ENCODE measurements at regions not wholly inside any gene's neighbourhood (a gene's known extent, or its start where the extent isn't known, plus 50 kb on each side); places are given as distances from the start of the nearest gene placed in this dataset.
"Not testable (repeated sequence)": the region's sequence is repeated elsewhere in the genome, so short reads cannot be mapped to it uniquely, and the experiment has no call there.

DNA sequence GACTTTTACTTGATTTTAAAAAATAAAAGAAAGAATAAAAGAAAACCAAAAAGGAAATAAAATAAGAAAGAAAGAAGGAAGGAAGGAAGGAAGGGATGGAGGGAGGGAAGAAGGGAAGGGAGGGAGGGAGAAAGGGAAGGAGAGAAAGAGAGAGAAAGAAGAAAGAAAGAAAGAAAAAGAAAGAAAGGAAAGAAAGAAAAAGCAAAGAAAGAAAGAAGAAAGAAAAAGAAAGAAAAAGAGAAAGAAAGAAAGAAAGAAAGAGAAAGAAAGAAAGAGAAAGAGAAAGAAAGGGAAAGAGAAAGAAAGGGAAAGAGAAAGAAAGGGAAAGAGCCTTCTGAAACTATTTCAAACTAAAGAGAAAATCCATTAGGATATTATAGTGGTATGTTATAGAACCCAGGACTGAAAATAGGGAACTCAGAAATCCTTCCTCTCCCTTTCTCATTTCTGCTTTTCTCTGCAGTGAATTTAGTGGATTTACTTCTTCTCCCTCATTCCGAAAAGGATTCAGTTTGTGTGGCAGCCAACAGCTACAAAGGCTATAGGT lies 414.7 kb upstream of the CCNG1 start:
- no peak for DNase-seq

DNA sequence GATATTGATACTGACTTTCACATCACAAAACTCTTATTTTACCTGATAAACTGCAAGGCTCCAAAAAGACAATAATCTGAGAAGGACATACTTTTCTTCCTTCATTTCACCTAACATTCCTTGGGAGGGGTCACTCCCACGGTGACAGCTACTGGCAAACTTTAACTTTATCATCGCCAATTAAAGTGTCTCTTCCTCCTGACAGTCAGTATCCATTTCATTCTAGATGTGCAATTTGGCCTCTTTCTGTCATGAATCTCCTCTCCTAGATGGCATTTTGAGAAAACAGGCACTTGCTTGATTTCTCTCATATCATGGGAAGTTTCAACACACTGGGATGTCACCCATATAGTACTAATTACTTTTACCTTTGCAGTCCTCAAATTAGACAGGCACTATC lies 413.5 kb upstream of the CCNG1 start:
- no peak for DNase-seq

DNA sequence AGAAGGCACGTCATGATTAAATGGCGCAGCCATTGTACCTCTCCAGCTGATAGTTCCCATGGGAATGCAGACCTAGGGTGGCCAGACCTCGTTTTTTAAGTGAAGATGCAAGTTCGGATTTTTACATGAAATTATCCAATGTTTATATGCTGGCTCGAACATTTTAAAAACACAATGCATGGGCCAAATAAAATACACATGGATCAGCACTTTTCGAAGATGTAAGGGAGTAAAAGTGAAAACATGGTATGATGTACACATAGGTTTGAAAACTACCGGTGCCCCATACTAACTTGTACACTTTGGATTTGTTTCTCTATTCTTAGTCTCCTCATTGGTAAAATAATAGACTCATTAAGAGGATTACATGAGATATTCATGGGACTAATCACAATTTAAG lies 412.5 kb upstream of the CCNG1 start:
- DNase-seq = no peak

DNA sequence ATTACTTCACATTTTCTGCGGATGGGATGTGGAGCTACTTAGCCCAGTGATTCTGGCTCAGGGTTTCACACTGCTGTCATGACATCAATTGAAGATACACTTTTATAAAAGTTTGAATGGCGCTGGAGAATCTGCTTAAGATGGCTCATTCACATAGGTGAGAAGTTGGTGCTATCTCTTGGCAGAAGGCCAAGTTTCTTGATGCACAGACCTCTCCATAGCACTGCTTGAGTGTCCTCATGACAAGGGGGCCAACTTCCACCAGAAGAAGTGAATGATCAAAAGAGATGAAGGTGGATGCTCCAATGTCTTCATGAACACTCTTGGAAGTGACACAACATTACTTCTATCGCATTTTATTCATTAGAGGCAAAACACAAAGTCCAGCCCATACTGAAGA lies 403.7 kb upstream of the CCNG1 start:
- DNase-seq = no peak

DNA sequence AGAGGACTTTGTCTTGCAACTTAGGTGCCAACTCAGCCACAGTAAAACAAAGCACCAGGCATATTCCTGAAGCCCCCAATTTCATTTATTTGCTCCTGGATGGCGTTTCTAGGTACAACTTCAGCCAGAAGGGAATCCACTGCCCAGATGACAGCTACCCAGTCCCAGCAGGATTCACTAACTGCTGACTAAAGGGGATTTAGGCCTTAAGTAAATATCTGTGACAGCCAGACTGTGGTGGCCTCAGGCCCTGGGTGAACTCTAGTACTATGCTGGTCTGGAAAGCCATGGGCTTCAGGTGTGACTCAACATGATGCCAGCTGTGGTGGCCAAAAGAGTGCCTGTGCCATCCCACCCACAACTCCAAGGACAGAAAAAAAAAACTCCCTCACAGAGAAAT lies 396.1 kb upstream of the CCNG1 start:
- DNase-seq = no peak

DNA sequence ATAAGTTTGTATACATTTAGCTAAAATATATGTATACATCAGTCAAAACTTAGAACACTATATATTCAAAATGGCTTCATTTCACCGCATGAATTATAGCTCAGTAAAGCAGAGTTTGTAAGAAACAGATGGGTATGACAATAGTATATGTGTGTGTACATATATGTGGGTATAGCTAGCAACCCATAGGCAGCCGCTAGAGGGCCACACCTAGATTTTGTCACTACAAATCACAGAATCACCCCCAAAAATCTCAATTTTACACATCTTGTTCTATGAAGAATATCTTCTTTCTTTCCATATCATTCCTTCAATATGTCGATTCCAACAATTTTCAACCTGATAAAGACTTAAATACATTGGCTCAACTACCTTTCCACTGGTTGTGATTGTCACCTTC lies 357.8 kb upstream of the CCNG1 start:
- no peak for DNase-seq

DNA sequence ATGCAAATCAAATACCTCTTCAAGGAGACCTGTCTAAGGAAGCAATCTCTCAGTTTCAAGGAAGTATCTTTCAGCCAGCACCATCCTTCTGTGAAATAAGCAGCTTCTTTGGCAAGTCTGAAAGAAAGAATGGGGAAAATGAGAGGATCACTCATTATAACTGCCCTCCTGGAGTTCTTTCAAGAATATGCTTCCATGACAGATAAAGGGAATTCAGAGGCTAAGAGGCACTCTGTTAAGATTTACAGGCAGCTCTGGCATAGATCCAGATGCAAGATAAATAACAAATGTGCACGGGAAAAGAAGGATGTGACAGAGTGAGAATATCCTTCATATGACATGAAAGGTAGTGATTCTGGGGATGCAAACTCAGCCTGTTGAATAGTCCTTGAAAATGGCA lies 348.2 kb upstream of the CCNG1 start:
- no peak for DNase-seq

DNA sequence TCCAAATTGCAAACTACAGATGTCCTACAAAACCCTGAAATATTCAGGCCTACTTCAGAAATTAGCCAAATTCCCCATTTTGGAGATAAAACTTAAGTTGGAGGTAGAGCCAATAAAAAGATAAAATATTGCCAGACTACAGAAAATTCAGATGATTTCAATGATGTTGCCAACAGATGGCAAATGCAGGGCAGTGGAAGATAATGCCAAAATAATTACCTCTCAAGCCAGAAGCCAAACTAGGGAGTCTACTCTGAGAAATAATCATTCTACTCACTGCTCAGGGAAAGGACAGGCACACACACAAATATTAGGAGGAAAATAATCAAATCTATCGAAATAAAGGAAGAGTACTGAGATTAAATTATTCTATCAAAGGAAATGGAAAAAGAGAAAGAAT lies 347.5 kb upstream of the CCNG1 start:
- DNase-seq = no peak

DNA sequence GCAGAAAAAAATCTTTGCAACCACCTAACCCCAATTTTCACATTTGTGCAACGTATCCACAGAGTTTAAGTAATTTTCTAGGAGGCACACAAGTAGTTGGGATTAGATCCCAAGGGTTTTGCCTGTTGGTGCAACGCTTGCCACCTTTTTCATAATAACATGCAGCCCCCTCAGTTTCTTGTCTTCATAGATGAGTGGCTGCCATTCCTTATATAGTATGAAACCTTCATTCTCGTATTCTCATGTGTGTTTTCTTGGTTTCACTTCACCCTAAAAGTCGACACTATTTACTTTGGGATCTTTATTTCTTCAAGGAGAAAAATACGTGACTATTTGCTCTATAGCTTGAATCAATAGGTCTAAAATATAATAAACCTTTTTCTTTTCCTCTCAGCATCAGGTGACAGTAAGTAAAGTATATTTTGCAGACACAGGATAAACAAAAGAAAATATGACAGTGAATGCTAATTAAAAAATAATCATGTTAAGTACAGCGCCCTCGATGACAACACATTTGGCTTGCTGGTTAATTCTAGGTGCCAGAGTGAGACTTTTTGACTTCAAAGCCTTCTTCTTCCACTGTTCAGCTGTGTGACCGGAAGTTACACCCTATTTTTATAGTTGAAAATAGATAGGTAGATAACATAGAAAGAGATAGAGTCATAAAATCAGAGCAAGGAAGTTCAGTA lies 342.8 kb upstream of the CCNG1 start:
- DNase-seq = no peak

DNA sequence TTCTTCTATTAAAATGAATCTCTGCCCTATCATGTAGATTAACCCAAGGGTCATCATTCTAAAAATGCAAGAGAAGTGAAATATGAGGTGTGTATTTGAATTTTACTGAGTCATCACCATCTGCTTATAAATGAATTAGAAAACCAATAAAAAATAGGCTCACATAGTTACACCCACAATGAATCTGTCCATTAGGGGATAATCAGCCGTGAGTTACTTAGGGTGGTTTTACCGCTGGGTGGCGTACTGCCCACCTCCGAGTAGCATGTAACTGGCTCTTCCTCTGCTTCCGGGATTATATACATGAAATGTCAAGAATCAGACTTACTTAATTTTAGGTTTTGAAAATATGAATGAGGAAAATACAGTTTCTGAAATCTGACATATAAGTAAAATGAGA lies 332.9 kb upstream of the CCNG1 start:
- no peak for DNase-seq

DNA sequence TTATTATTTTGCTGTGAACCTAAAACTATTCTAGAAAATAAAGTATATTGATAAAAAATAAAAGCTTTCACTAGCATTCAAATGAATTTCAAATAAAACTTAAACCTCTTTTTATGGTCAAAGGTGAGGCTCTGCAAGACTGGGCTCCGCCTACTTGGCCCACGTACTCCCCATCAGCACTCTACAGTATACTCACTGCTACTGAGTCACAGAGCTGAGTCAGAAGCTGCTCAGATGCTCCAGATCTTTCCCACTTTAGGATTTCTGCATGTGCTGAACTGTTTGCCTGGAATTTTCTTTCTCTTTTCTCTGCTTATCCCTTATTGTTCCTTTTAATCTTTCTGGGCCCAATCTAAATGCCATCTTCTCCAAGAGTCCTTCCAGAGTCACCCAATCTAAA lies 331.9 kb upstream of the CCNG1 start:
- no peak for DNase-seq

DNA sequence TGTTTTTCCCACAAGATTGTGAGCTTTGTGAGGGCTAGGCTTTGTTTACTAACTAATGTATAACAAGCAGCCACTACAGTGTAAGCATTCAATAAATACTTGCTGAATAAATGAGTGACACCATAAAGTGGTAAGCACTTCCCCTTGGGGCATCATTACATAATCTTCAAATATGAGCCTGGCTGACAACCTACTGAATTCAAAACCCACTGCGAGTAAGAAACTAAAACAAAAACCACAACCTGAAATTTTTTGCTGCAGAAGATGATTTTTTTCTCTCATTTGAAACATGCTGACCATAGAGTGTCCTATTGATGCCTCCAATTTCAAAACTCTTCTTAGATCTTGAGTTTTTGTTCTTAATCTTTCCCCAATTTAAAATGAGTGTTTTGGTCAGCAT lies 331.3 kb upstream of the CCNG1 start:
- DNase-seq = no peak

DNA sequence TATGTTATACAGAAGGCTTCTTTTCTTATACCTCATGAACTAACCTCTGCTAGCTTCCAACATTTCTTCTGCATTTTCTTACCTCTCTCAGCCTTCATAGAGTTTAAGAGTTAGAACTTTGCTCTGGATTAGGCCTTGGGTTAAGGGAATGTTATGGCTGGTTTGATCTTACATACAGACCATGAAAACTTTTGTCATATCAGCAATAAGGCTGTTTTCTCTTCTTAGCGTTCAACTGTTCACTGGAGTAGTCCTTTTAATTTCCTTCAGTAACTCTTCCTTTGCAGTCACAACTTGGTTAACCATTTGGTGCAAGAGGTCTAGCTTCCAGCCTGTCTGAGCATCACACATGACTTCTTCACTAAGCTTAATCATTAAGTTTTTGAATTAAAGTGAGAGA lies 329.0 kb upstream of the CCNG1 start:
- DNase-seq = no peak

DNA sequence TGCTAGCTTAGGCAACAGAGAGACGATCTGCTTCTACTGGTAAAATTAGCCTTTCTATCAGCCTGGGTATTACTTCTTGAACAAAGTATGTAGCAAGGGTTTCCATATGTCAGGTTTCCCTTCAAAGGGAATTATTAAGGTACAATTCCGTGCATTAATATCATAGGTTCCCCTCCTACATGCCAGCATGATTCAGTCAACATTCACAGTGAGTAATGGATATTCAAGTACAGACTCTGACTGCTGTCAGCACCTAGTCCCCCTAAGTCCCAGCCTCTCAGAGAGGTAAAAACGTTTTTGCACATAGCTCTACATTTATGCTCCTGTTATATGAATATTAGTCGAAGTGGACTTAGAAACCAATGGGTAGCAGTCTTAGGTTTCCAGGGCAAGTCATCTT lies 322.4 kb upstream of the CCNG1 start:
- DNase-seq = no peak

DNA sequence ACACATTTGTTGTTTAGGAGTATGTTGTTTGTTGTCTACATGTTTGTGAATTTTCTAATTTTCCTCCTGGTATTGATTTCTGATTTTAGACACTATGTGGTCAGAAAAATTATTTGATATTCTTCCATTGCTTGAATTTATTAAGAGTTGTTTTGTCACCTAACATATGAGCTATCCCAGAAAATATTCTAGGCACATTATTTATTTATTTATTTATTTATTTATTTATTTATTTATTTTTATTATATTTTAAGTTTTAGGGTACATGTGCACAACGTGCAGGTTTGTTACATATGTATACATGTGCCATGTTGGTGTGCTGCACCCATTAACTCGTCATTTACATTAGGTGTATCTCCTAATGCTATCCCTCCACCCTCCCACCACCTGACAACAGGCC lies 320.8 kb upstream of the CCNG1 start:
- not testable (repeated sequence) for DNase-seq

DNA sequence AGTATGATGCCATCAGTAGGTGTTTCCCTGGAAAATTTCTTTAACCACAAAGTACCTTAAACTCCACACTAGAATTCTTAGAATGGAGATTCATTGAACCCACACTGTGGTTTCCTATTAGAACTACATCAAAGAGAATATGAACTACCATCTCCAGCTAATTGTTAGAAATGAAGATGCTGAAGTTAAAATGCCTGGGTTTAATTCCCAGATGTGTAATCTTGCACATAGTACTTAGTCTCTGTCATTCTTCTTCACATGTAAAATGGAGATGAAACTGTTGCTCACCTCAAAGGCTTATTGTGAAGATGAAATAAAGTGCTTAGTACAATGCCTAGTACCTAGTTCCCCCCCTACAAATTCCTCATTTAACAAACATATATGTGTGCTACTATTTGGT lies 303.3 kb upstream of the CCNG1 start:
- no peak for DNase-seq

DNA sequence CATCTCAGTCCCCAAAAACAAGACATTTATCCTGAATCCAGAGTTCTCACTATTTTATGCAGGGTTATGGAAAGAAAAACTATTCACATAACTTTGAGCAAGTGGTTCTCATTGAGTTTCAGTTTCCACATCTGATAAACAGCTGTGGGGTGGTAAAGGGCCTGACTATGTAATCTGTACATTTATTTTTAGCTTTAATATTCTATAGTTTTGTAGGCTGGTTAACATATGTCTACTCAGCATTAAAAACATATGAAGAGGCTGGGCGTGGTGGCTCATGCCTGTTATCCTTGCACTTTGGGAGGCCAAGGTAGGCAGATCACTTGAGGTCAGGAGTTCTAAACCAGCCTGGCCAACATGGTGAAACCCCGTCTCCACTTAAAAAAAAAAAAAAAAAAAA lies 301.5 kb upstream of the CCNG1 start:
- DNase-seq = no peak

DNA sequence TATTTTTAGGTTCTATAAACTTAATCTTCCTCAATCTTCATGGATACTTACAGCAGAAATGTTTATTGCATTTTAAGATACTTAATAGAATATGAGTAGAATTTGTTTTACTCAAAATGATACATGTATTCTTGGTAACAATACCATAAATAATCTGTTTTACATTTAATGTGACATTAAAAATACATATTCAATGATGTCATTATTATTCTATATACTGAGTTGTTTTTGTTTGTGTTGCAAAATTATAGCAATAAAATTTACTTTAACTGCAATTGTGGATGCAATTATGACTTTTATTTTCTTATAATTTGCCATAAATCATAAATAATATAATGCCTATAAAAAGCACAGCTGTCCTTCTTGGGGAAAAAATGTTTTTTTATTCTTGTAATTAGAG lies 275.9 kb upstream of the CCNG1 start:
- no peak for DNase-seq

DNA sequence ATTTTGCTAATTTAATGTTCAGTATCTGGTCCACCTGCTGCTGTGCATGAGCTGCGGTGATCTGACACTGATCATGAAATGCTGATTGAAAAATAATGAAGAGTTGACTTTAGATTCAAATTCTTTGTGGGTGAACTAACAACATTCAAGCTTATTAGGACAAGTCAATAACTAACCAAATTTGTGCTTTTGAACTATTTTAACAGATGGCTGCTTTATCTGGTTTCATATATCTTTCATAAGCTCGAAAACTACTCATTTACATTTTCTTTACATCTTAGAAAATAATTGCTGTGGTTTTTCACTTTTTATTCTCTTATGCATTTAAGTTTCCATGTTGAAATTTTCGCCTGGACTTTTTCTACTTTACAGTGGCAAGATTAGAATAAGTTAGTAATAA lies 274.8 kb upstream of the CCNG1 start:
- no peak for DNase-seq

DNA sequence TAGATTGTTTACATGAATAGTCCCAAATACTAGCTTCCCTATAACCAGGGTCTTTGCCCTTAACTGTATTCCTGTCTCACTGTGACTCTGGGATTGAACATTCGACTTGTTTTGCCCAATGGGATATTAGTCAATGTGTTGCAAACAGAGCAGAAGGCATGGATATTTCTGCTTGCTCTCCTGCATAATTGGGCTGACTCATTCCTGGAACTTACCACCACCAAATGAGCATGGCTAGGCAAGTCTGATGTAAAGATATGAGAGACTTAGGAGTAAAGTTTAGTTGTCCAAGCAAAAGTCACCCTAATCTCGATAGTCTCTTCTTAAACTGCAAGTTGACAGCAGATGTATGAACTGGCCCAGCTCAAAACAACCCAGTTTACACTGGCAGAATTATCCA lies 273.5 kb upstream of the CCNG1 start:
- no peak for DNase-seq

DNA sequence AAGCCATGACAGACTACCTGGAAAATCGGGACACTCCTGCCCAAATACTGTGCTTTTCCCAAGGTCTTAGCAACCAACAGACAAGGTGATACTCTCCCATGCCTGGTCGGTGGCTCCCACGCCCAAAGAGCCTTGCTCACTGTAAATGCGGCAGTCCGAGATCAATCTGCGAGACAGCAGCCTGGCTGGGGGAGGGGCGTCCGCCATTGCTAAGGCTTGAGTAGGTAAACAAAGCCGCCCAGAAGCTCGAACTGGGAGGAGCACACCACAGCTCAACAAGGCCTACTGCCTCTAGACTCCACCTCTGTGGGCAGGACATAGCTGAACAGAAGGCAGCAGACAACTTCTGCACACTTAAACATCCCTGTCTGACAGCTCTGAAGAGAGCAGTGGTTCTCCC lies 272.1 kb upstream of the CCNG1 start:
- no peak for DNase-seq

DNA sequence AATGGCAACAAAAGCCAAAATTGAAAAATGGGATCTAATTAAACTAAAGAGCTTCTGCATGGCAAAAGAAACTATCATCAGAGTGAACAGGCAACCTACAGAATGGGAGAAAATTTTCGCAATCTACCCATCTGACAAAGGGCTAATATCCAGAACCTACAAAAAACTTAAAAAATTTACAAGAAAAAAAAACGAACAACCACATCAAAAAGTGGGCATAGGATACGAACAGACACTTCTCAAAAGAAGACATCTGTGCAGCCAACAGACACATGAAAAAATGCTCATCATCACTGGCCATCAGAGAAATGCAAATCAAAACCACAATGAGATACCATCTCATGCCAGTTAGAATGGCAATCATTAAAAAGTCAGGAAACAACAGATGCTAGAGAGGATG lies 267.2 kb upstream of the CCNG1 start:
- DNase-seq = not testable (repeated sequence)

DNA sequence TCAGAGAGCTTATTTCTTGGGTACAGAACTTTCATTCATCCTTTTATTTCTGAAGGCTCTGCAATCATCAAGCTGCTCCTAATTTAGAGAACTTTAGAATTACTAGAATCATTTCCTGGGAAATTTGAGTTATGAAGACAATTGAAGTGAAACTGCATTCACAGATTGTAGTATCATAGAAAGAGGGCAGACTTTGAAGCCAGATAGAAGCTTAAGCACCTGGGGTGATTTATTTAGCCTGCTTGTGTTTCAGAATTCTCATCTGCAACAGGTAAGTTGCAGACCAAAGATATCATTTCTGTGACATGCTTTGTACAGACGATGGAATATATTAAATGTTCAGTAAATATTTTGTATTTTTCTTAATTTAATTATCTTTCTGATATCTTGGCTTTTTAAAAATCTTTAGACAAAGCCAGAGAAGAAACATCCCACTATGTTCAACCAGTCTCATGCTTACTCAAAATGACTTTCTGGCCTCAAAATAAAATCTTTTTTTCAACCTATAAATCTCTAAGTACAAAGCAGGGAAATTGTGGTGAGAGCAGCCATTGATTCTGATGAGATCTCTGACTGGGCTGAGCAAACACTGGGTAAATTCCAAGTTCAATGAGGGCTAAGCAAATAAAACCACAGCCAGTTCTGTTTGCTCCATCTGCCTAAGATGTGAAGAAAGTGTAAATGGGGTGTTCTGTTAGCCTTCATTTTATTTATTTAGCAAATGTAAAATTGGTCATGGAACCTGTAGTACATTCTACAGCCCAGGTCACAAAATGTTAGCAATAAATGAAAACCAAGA lies 264.7 kb upstream of the CCNG1 start:
- DNase-seq = no peak

DNA sequence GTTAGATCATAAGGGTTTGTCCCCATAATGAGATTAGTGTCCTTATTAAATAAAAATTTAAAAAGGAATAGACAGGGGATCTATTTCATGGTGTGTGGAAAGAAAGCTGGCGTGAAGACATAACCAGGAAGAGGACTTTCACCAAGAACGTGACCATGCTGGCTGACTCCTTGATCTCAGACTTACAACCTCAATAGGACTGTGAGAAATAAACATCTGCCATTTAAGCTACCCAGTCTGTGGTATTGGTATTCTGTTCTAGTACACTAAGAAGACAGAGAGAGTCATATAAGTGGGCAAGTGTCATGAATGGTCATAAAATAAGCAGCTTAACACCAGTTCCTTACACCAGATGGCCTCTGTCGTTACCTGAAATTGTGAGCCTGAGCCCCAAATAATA lies 259.4 kb upstream of the CCNG1 start:
- no peak for DNase-seq

DNA sequence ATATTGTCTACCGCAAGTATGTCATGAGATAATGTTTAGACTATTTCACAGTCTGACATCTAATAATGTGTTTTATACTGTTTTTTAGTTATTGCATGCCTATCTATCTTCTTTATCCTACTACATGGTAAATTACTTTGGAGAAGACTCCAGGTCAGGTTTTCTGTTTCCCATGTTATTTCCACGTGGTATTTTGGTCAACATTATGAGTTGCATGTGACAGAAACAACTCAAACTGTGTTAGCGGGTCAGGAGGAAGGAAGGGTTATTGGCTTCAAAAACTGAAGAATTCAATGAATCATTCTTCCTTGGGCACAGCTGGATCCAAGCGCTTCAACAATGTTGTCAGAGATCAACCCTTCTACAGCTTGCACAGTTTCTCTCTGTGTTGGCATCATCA lies 252.1 kb upstream of the CCNG1 start:
- DNase-seq = no peak

All from CD4-positive, alpha-beta T cell treated with Interleukin-17A for 4 hours (primary cell).